ENCODE measurements at regions not wholly inside any gene's neighbourhood (a gene's known extent, or its start where the extent isn't known, plus 50 kb on each side); places are given as distances from the start of the nearest gene placed in this dataset.
"Not testable (repeated sequence)": the region's sequence is repeated elsewhere in the genome, so short reads cannot be mapped to it uniquely, and the experiment has no call there.

DNA sequence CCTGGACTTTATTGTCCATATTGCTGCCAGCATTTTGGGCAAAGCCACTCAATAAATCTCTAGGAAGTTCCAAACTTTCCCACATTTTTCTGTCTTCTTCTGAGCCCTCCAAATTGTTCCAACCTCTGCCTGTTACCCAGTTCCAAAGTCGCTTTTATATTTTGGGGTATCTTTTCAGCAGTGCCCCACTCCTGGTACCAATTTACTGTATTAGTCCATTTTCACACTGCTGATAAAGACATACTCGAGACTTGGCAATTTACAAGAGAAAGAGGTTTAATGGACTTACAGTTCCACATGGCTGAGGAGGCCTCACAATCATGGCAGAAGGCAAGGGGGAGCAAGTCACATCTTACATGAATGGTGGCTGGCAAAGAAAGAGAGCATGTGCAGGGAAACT, 53.4 kb downstream of the AHSP start:
- not testable (repeated sequence) for H3K4me1 Mint-ChIP-seq; H3K4me3 ChIP-seq (ENCODE audit: low read length); H3K27ac ChIP-seq (ENCODE audit: low read depth, low read length); H3K27me3 Mint-ChIP-seq (ENCODE audit: insufficient read depth); H3K9ac ChIP-seq (ENCODE audit: extremely low read depth, low read length, poor library complexity, severe bottlenecking); H3K27me3 ChIP-seq (ENCODE audit: control insufficient read depth, insufficient read depth, low read length, poor library complexity, severe bottlenecking); H3K27ac Mint-ChIP-seq; H3K4me3 Mint-ChIP-seq; H3K36me3 Mint-ChIP-seq (ENCODE audit: low read depth); H3K36me3 ChIP-seq (ENCODE audit: control insufficient read depth, insufficient read depth, low read length); H3K4me1 ChIP-seq (ENCODE audit: control insufficient read depth, insufficient read depth, low read length); DNase-seq
- 54 to 63% methylated on average over 2 of the region's 2 CpGs for WGBS, 2 experiments (ENCODE audit: insufficient coverage in 1 of 2, insufficient read length in 1 of 2)
- H3K9me3 ChIP-seq (ENCODE audit: control insufficient read depth, low read length): peaks cover 17% of the 10 kb centered on the region
- peaks cover 89% of the 10 kb centered on the region for H3K9me3 Mint-ChIP-seq

GRCh38 chr16:31601737-31602384, 74.2 kb downstream of the AHSP start:
- H3K9ac ChIP-seq (ENCODE audit: extremely low read depth, low read length, poor library complexity, severe bottlenecking); H3K27me3 ChIP-seq (ENCODE audit: control insufficient read depth, insufficient read depth, low read length, poor library complexity, severe bottlenecking); H3K4me1 Mint-ChIP-seq; H3K36me3 Mint-ChIP-seq (ENCODE audit: low read depth); H3K36me3 ChIP-seq (ENCODE audit: control insufficient read depth, insufficient read depth, low read length); H3K27ac ChIP-seq (ENCODE audit: low read depth, low read length); H3K27ac Mint-ChIP-seq; DNase-seq; H3K27me3 Mint-ChIP-seq (ENCODE audit: insufficient read depth); H3K4me1 ChIP-seq (ENCODE audit: control insufficient read depth, insufficient read depth, low read length); H3K4me3 Mint-ChIP-seq; H3K4me3 ChIP-seq (ENCODE audit: low read length): not testable (repeated sequence)
- H3K9me3 ChIP-seq (ENCODE audit: control insufficient read depth, low read length): peaks cover 65% of the 10 kb centered on the region
- peaks cover 80% of the 10 kb centered on the region for H3K9me3 Mint-ChIP-seq
- WGBS, 2 experiments (ENCODE audit: insufficient coverage in 1 of 2, insufficient read length in 1 of 2): 71 to 86% methylated on average over 7 to 9 of the region's 9 CpGs

- Mint-ChIP-seq H3K27ac (no peak overlapping the region), H3K36me3 (ENCODE audit: low read depth) (no peaks in the 10 kb centered on the region), H3K27me3 (ENCODE audit: insufficient read depth) (no peaks in the 10 kb centered on the region), H3K4me1 (no peaks in the 10 kb centered on the region), H3K9me3 (peaks cover 90% of the 10 kb centered on the region), H3K4me3 (no peak overlapping the region)
- Histone ChIP-seq H3K9ac (ENCODE audit: extremely low read depth, low read length, poor library complexity, severe bottlenecking) (no peak overlapping the region), H3K4me3 (ENCODE audit: low read length) (no peak overlapping the region), H3K27ac (ENCODE audit: low read depth, low read length) (no peak overlapping the region), H3K9me3 (ENCODE audit: control insufficient read depth, low read length) (peaks cover 48% of the 10 kb centered on the region), H3K4me1 (ENCODE audit: control insufficient read depth, insufficient read depth, low read length) (no peaks in the 10 kb centered on the region), H3K27me3 (ENCODE audit: control insufficient read depth, insufficient read depth, low read length, poor library complexity, severe bottlenecking) (no peaks in the 10 kb centered on the region), H3K36me3 (ENCODE audit: control insufficient read depth, insufficient read depth, low read length) (no peaks in the 10 kb centered on the region)
- no peak for DNase-seq
- TF ChIP-seq, protein P1, sequence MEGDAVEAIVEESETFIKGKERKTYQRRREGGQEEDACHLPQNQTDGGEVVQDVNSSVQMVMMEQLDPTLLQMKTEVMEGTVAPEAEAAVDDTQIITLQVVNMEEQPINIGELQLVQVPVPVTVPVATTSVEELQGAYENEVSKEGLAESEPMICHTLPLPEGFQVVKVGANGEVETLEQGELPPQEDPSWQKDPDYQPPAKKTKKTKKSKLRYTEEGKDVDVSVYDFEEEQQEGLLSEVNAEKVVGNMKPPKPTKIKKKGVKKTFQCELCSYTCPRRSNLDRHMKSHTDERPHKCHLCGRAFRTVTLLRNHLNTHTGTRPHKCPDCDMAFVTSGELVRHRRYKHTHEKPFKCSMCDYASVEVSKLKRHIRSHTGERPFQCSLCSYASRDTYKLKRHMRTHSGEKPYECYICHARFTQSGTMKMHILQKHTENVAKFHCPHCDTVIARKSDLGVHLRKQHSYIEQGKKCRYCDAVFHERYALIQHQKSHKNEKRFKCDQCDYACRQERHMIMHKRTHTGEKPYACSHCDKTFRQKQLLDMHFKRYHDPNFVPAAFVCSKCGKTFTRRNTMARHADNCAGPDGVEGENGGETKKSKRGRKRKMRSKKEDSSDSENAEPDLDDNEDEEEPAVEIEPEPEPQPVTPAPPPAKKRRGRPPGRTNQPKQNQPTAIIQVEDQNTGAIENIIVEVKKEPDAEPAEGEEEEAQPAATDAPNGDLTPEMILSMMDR (conservative IDR thresholded peaks at IDR 0.05): no peak
Measured at GRCh38 chr16:31618130-31618529, 90.4 kb downstream of the AHSP start.

- no peak for DNase-seq
- Histone ChIP-seq H3K4me1 (ENCODE audit: control insufficient read depth, insufficient read depth, low read length) (no peaks in the 10 kb centered on the region), H3K9ac (ENCODE audit: extremely low read depth, low read length, poor library complexity, severe bottlenecking) (no peak overlapping the region), H3K27me3 (ENCODE audit: control insufficient read depth, insufficient read depth, low read length, poor library complexity, severe bottlenecking) (no peaks in the 10 kb centered on the region), H3K36me3 (ENCODE audit: control insufficient read depth, insufficient read depth, low read length) (no peaks in the 10 kb centered on the region), H3K27ac (ENCODE audit: low read depth, low read length) (no peak overlapping the region), H3K4me3 (ENCODE audit: low read length) (no peak overlapping the region), H3K9me3 (ENCODE audit: control insufficient read depth, low read length) (peaks cover 19% of the 10 kb centered on the region)
- Mint-ChIP-seq H3K27me3 (ENCODE audit: insufficient read depth) (no peaks in the 10 kb centered on the region), H3K9me3 (peaks cover 70% of the 10 kb centered on the region), H3K4me3 (no peak overlapping the region), H3K27ac (no peak overlapping the region), H3K4me1 (no peaks in the 10 kb centered on the region), H3K36me3 (ENCODE audit: low read depth) (no peaks in the 10 kb centered on the region)
- TF ChIP-seq, protein P1 (conservative IDR thresholded peaks at IDR 0.05): no peak
- 79 to 82% methylated on average over 7 of the region's 7 CpGs for WGBS, 2 experiments (ENCODE audit: insufficient coverage in 1 of 2, insufficient read length in 1 of 2)
Measured at GRCh38 chr16:31636433-31636832, 108.7 kb downstream of the AHSP start.

Data from endodermal cell (in vitro differentiated cells).